Putamen (tissue), 1 donor: ENCODE measurements at regions not wholly inside any gene's neighbourhood (a gene's known extent, or its start where the extent isn't known, plus 50 kb on each side); places are given as distances from the start of the nearest gene placed in this dataset.

ENCODE experiments used
- DNase-seq: peaks from one replicate; pipeline ENCODE4 v3.0.0-alpha.2; 2016; ENCODE audit warnings: low spot score

DNA sequence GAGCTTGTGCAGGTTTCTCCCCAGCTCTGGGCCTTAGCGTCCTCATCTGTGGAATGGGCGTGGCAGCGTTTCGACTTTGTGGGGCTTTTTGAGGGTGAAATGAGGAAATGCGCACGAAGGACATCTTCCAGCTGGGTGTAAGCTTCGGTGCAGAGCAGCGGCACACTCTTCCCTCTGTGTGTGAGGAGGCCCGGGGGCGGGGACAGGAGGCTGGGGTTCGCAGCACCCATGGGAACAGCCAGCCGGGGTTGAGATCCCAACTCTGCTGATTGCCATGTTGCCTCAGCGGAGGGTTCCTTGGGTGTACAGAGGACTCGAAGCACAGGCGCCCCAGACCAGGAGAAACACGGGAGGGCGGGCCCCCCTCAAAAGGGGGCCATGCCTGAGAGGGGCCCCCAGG, 265.6 kb downstream of the NSG2 start:
- no peak for DNase-seq

- peak; percentile 58 for DNase-seq
These were observed 266.2 kb downstream of the NSG2 start for GRCh38 chr5:174311531-174312269.

- peak; percentile 37 for DNase-seq
These were observed 266.7 kb downstream of the NSG2 start for GRCh38 chr5:174312270-174312617.

GRCh38 chr5:174312641-174313040, 267.1 kb downstream of the NSG2 start:
- DNase-seq, result no peak

GRCh38 chr5:174313615-174314014, 268.1 kb downstream of the NSG2 start:
- no peak for DNase-seq

DNA sequence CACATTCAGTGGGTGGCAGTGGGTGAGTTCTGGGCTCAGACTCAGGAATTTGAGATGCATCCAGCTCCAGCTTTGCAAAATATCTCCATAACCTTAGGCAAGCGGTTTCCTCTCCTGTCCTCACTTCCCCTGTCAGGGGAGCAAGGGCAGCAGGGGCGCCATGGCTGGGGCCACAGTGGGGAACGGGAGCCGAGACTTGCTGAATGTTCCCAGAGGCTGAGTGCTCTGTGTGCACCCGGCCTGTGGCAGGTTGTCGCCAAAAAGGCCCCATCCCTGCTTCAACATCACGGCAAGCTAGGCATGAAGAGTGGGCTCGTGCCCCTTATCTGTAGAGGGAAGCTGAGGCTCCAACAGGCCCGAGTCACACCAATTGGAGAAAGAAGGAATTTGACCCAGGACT, 268.8 kb downstream of the NSG2 start:
- no peak for DNase-seq

- no peak for DNase-seq
These were observed 270.0 kb downstream of the NSG2 start for GRCh38 chr5:174315471-174315870.

- DNase-seq, result no peak
These were observed 270.4 kb downstream of the NSG2 start for GRCh38 chr5:174315871-174316270.

DNA sequence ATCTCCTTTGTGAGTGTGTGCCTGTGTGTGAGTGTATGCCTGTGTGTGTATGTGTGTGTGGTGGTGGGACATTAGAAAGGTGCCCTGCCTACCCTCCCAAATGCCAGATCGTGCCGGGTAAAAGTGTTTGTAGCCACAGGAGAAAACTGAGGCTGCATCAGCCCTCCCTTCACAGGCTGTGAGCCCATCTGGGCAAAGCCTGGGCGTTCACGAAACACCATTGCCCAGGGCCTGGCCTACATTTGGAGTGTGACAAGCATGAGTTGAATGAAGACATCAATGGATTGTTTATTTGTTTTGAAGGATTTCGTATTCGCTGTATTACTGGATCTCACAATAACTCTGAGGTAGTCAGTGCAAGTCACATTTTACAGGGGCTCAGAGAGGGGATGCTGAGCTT, 270.8 kb downstream of the NSG2 start:
- DNase-seq, result no peak

DNA sequence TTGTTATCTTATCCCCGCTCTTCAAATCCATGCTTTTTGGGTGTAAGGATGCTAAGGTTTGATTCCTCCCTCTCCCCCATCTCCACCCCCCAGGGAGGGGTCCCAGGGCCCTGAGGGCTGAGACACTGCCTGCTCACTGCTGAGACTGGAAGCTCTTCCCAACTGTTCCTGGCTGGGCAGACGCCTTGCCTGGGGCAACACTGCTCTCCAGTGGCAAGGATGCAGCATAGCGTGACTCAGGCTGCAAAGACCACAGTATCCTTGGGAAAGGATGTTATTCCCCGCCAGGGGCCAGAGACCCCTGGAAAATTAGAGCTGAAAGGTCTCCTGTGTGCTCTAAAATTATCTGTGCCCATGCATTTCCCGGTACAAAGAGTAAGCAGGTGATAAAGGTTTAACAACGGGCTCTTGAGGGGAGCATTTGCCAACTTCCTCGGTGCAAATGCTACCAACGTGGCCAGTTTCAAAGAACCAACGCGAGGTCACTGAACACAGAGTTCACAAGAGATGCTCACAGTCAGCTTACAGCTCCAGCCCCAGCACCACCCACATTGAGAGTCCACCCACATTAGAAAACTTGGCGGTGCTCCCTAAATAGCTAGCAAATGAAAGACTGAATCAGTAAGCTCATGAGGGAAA, 271.9 kb downstream of the NSG2 start:
- peak; percentile 65 for DNase-seq

DNA sequence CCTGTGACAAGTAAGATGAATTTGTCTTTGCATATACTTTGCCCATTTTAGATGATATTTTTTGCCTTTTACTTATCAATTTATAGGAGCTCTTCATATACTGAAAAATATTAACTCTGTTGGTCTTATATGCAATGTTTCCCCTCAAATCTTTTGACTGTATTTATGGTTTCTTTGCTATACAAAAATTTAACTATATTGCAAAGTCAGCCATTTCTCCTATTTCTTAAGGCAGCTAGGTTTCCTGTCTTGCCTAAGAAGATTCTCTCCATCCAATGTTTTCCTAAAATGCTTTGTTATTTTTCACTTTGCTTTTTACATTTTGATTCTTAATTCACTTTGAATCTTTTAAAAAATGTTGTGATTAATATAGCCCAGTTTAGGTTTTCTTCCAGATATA, 273.1 kb downstream of the NSG2 start:
- DNase-seq, result no peak

- DNase-seq, result no peak
These were observed 274.0 kb downstream of the NSG2 start for GRCh38 chr5:174319551-174319950.

GRCh38 chr5:174320051-174320450, 274.5 kb downstream of the NSG2 start:
- DNase-seq, result no peak

DNA sequence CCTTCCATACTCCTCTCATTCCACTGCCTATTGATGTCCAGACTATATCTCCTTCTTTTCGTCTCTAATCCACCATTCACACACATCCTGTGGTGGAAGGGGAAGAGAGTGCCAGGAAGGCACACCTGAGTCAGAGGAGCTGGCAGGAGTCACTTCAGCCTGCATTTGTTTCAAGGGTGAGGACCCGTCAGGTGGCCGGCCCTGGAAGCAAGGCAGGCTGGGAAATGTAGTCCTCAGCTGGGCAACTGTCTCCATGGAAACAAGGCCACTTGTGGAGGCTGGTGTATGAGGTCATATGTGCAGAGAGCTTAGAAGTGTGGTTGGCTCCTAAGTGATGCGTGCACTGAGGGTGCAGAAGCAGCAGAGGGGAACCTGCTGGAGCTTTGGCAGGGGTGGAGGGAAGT, 278.4 kb downstream of the NSG2 start:
- peak; percentile 41 for DNase-seq

GRCh38 chr5:174324680-174325079, 279.2 kb downstream of the NSG2 start:
- DNase-seq, result no peak

DNA sequence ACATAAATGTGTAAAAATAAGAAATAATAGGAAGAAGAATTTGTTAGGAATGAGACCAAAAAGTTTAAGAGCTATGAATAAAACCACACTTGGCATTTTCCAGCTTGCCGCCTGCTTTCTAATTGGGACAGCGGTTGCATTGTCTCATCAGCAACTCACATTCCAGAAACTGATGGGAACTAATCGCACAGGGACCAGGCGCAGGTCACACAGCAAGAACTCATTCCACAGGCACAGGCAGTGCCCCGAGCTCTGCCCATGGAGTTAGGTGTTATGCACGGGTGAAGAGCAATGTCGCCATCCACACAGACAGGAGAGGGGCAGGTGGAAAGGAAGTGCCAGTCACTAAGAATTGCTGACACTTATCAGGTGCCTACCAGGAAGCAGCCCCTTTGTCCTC, 279.9 kb downstream of the NSG2 start:
- DNase-seq, result no peak

- no peak for DNase-seq
These were observed 280.5 kb downstream of the NSG2 start for GRCh38 chr5:174325961-174326360.

GRCh38 chr5:174326372-174326771, 280.9 kb downstream of the NSG2 start:
- no peak for DNase-seq

DNA sequence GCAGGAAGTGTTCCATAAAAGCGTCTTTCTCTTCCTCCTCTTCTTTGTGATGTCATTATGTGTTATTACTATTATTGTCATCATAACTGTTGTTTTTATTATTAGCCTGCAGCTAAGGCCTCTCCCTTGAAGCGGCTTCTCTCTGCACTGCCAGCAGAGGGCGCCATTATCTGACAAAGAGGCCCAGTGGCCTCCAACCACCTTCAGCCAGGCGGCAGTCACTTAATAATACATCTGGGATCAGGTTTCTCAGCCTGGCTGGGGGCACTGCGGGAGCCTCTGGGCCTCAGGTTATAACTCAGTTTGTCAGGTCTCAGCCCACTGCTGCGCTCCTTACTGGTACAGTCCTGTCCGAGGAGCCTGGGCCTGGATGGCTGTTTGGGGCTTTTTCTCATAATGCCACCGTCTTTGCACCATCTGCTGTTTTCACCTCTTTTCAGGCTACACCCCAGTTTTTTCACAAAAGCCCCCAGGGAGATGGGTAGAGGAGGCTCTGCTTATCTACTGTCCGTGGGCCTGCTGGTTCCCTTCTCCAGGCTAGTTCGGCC, 281.9 kb downstream of the NSG2 start:
- no peak for DNase-seq

DNA sequence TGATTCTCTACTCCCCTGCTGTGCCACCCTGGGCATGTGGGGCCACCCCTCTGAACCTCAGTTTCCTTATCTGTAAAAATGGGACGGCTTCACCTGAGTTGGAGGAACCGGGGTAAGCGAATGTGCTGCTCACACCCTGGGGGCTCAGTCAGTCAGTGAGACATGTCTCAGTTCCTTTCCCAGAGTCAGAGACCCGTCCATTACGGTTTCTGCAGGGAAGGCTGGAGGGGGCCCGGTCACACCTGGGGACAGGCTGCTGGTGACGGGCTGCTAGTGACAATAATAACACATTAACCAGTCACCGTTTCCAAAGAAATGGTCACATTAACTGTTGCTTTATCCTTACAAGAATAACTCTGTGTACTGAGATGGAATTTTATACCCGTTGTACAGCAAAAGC, 282.4 kb downstream of the NSG2 start:
- no peak for DNase-seq

DNA sequence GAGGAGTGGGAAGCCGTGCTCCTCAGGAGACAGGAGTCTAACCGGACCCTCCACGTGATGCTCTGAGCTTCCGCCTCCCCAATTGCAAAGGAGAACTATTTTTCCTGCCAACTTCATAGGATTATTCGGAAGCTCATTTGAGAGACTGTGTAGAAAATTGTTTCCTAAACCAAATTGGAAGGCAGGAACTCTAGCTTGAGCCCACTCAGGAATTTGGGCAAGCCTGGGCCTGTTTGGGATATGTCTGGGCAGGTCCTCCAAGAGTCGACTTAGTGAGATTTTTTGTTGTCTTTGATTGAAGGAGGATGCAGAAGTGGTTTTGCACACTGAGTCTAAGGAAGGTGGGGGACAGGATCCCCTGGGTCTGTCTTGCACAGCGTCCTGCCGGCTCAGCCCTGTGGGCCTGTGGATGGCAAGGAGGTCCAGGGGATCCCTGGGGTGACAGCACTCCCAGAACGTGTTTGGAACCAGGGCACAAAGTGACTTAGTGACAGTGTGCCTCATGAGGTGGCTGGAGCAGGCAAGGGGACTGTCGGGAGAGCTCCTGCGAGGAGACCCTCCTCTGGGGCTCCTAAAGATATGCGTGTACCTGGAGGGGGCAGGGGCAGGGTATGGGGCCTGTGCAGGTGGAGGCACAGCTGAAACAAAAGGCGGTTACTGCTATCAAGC, 283.3 kb downstream of the NSG2 start:
- DNase-seq, result no peak

DNA sequence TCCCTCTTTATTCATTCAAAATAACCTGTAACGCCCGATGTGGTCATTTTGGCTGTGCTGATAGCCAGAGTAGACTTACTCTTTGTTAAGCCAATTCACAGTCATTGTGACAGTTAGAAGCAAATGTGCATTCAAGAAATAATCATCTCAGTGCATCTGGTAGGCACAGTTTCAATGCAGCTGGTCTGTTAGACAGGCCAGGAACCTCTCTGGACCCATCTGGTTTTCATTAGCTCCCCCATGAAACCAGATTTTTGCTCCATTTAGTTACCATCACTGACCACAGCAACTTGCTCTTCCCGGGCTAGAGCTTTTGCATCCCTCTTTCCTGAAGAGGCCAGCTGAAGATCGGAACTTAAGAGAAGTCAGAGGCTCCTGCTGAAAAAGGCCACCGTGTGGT, 284.2 kb downstream of the NSG2 start:
- no peak for DNase-seq

- no peak for DNase-seq
These were observed 290.3 kb downstream of the NSG2 start for GRCh38 chr5:174335682-174336364.
